Body of pancreas (tissue), 4 donors: ENCODE measurements at regions not wholly inside any gene's neighbourhood (a gene's known extent, or its start where the extent isn't known, plus 50 kb on each side); places are given as distances from the start of the nearest gene placed in this dataset.

Experiments
- CTCF ChIP-seq, 7 experiments: fragments of 450-650 bp in 4 of 7; fragments of 200-600 bp in 3 of 7; sonication (generic) in 3 of 7; IDR thresholded peaks; one replicate each; pipeline ENCODE4 v1.5.1; 2016 to 2019; ENCODE audit warnings: antibody characterized with exemption in 7 of 7
- POLR2A ChIP-seq, 3 donors: fragments of 450-650 bp; IDR thresholded peaks; one replicate each; pipeline ENCODE4 v1.6.1; 2016; ENCODE audit warnings: antibody characterized with exemption in 3 of 3, mild to moderate bottlenecking in 2 of 3

- TF ChIP-seq CTCF (IDR thresholded peaks at IDR 0.05) (no peak), POLR2A (IDR thresholded peaks at IDR 0.05) (no peak)
Measured at GRCh38 chr14:98119739-98120138, 1152.3 kb downstream of the BCL11B start.
